ENCODE measurements at regions not wholly inside any gene's neighbourhood (a gene's known extent, or its start where the extent isn't known, plus 50 kb on each side); places are given as distances from the start of the nearest gene placed in this dataset.
A peak's percentile ranks its signal among the peaks of the same experiment; 100 is the strongest.
"Not testable (repeated sequence)": the region's sequence is repeated elsewhere in the genome, so short reads cannot be mapped to it uniquely, and the experiment has no call there.

DNA sequence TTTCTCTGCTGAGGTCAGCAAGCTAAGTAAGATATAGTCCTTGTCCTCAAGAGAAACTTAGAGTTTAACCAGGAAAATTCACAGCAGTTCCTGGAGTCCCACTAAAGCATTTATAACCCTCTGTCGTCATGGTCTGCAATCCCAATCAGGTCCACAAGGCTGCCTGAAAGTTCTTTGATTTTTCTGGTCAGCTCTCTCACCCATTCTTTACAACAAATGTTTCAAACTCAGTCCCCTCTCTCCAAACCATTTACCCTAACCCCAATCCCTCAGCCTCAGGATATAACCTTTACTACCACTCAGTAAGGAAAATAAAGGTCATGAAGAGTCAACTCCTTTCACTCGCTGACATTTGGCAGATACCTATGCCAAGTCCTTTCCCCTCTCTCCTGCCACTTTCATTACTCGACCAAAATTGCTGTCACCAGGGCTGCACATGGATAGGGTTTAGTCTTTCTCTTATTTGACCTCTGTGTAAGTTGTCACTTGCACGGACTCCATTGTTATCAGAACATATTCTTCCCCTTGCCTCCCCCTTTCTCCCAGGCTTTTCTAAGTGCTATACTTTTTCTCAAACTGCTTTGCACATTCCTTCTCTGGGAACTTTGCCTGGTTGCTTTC lies 936.6 kb downstream of the NR2F1-AS1 start:
- no peak for DNase-seq

DNA sequence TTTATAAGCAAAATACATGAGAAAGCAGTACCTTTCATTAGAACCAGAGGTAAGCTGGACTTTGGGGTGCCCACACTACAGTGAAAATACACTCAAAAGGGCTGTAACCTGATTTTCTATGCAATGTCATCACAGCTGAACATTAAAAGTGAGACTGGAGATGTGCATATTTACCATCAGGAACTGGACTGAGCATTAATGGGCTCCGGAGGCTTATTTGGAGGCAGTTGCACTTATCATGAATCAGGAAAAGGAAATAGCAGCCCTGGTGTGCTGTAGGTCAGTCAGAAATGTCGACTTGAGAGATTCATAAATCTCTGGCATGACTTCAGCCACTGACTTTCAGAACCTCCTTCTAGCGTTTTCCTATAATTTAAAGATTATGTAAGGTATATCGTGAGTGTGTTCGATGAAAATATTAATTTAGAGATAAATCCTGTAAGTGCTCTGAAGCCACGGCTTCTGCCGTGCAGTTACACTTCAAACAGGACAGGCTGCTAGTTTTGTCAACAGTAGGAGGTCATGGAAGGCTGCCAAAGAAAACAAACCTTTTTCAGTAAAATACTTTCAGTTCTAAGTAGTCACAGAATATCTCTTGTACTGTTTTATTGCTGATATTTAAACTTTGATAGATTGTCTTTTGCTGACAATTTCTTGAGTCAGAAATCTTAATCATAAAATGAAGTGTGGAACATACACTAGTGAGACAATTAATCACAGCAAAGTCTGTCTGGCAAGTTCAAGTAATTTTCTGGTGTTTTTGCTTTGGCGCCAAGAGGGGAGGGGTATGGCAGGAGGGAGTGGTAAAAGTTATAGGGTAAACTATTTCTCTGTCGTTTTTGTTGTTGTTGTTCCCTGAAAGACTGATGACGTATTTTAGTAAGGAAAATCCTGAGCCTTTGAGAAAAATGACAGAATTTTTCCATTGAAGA lies 939.7 kb downstream of the NR2F1-AS1 start:
- peak in 2 of 51 donors; percentile 4 to 27 for DNase-seq

DNA sequence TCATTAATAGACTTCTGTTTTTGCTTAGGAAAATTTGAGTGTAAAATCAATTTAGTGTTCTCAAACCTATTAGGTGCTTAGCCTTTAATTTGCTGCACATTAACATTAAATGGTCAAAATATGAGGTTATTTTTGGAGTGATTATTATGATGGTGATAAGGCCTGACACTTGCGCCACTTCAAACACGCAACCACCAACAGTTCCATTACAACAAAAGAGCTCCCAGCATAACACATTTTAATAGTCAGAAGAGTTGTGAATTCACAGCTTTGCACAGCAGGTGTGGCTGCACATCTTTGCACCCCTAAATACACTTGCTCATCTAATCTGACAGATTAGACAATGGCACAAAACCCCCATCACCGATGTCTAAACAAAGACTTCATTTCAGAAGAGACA lies 940.7 kb downstream of the NR2F1-AS1 start:
- DNase-seq, result no peak

DNA sequence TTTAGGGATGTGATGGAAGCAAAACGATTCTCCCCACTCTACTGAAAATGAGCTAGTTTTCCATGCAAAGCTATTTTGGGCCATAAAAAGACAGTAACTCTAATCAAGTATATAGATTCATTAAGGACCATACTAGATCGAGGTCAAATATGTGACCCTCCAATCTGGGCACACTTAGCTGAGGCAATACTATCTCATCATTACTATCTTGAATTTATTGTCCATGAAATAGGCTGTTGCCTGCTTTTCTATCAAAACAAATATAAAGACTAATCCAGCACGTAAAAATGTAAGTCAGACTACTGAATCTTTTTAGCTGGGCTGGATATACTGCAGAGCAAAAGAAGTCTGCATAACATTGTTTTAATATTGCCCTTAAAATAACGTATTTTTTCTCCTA lies 943.1 kb downstream of the NR2F1-AS1 start:
- DNase-seq, result no peak

DNA sequence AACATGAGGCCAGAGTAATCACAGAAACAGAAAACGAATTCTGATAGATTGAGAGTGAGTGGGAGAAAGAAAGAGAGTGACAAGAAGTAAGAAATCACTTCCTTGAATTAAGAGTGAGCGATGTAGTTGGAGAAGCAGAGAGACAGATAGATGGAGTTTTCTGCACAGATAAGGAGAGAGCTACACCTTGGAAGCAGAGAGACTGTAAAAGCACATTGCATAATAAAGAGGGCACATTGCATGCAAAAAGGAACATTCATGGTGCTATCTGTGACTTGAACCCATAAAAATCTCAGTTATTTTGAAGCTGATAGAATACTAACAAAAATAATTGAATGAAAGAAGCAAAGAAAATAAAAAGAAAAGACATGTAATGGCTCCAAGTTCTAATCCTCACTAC lies 943.8 kb downstream of the NR2F1-AS1 start:
- DNase-seq, result no peak

DNA sequence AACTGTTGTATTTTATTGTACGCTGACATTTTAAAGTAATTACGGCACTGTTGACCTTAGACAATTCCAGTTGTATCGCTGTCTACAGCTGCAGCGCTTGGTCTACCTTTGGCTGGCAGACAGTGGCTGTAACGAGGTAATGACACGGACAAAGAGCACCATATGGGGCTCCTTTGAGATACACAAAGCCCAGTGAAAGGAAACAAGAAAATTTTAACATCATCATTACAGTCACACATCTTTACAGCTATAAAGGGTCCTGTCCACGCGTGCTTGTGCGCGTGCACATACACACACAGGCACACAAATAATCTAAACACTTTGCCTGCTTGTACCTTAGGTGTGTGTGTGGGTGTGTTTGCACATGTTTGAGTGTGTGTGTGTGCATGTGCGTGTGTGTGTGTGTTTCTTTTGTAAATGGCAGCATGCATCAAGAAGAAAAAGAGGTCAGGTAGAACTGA lies 946.0 kb downstream of the NR2F1-AS1 start:
- DNase-seq, result no peak

DNA sequence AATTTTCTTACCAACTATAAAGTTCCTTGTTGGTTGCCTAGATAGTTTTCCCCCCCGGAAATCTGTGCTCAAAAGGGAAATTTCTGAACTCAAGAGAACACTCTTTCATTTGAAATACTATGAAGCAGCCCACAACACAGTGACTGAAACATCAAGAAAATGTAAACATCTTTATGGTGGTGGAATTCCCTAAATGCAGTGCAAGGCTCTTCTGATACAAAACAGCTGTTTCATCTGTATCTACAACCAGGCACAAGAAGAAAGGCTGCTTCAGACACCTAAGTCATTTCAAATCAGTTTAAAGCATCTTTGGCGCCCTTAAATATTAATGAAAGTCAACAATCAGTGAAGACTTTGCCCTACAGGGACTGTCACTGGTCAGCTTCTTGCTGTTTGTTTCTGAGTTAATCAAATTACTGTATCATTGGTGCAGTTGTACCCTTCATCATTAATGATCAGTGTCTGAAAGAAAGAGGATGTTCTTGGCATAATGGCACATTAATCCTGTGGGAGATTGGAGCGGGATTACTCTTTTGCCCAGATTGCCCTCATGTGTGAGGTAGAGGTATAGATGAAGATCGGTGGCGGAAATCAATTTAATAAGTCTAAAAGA lies 947.0 kb downstream of the NR2F1-AS1 start:
- no peak for DNase-seq

DNA sequence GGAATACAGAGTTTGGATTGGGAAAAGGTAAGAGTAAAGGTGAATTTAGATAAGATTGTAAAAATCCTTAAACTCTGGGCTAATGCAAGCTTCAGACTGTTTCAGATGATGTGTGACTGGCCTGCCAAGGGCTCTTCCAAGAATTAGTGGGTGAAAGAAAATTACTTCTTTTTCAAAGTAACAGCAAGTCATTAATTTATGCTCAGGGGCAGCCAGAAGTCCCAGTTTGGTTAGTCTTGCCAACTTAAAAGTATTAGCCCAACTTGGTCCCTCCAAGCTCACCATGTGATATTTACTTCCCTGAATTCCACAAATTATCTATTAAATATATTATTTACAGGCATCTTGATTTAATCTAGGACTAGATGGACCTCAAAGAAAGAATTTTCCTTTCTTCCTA lies 947.8 kb downstream of the NR2F1-AS1 start:
- DNase-seq, result peak in 1 of 51 donors; percentile 6

DNA sequence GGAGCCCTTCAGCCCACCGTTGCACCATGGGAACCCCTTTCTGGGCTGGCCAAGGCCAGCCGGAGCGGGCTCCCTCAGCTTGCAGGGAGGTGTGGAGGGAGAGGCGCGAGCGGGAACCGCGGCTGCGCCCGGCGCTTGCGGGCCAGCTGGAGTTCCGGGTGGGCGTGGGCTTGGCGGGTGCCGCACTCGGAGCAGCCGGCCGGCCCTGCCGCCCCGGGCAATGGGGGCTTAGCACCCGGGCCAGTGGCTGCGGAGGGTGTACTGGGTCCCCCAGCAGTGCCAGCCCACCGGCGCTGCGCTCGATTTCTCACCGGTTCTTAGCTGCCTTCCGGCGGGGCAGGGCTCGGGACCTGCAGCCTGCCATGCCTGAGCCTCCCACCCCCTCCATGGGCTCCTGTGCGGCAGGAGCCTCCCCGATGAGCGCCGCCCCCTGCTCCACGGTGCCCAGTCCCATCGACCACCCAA lies 949.8 kb downstream of the NR2F1-AS1 start:
- DNase-seq, result not testable (repeated sequence)

DNA sequence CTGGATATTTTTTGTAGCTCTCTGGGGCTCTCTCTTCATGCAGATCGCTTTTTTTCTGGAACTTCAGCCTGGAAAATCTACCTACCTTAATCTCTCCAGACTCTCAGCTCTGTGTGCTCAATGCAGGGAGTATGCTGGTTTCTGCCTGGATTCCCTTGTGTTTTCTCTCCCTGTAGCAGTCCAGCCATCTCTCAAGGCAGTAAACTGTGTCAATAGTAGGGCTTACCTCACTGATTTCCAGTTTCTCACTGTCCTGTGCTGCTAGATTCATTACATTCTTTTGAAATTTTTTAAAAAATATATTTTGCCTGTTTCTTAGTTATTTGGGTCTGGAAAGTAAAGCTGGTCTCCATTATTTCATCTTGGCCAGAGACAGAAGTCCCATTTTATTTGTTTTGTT lies 951.4 kb downstream of the NR2F1-AS1 start:
- DNase-seq, result no peak

DNA sequence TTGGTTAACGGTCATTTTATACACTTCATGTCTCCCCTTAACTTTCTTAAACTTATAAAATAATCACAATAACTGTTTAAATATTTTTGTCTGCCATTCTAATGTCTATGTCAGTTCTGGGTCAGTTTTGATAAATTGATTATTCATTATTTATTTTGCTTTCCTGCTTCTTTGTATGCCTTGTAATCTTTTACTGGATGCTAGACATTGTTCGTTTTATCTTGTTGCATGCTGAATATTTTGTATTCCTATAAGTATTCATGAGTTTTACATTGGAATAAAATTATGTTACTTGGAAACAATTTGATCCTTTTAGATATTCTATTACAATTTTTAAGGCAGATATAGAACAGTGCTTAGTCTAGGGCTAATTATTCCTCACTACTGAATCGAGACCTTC lies 952.0 kb downstream of the NR2F1-AS1 start:
- DNase-seq, result no peak

DNA sequence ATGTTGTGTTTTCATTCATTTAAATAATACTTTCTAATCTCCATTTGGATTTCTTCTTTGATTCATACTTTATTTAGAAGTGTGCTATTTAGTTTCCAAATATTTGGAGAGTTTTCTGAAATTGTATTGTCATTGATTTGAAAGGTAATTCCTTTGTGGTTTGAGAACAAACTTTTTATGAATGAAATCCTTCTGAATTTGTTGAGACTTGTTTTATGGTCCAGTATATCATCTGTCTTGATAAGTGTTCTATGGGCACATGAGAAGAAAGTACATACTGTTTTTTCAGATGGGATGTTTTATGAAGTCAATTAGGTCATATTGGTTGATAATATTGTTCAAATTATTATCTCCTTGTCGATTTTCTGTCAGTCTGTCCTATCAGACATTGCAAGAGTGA lies 953.8 kb downstream of the NR2F1-AS1 start:
- no peak for DNase-seq

DNA sequence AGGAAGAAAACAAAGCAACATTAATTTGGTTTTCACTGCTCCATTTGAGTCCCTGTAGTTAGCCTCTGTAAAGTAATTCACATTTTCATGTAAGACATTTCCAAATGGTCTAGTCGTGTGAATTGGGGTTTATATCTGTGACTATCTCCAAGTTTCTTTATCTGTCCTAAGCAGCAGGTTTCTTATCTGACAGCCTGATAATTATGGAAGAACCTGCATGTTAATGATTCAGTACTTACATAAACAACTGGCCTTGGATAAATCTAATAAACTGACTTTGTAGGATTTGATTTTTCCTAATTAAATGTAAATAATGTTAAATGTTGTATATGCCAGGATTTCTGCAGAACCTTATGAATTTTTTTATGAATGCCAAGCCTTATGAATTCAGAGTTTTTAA lies 964.9 kb downstream of the NR2F1-AS1 start:
- DNase-seq, result no peak

DNA sequence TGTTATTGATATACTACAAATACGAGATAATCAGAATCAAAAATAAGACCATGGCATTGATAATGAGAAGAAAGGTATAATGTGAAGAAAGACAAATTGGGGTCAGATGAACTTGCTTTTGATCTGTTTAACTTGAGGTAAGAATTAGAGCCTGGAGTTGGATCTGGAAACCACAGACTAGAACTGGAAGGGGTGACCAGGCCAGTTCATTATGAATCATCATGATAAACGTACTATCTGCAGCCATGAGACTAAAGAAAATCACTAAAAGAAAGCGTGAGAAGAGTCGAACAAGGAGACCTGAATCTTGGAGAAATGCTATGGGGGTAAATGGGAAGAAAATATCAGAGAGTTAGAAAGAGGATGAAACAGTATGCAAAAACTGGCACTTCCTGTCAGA lies 967.5 kb downstream of the NR2F1-AS1 start:
- DNase-seq, result no peak

DNA sequence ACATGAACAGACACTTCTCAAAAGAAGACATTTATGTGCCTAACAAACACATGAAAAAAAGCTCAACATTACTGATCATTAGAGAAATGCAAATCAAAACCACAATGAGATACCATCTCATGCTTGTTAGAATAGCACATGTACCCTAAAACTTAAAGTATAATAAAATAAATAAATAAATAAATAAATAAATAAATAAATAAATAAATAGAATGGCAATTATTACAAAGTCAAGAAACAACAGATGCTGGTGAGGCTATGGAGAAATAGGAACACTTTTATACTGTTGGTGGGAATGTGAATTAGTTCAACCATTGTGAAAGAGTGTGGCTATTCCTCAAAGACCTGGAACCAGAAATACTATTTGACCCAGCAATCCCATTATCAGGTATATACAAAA lies 970.6 kb downstream of the NR2F1-AS1 start:
- DNase-seq, result not testable (repeated sequence)

DNA sequence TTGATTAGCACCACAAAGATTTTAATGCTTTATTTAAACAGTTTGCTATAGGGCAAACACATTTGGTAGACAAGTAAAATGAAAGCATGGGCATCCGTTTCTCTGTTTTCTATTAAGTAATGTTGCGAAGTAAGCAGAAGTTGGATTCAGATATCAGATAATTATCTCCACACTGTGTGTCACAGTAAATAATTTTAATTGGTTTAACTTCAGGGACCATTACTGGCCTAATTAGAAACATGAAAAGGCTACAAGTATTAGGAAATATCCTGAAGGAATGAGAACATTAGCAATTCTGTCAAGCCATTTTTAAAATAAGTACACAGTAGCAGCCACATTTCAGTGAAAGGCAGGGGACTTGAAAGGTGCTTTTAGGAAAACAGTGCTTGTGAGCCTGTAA lies 975.4 kb downstream of the NR2F1-AS1 start:
- no peak for DNase-seq

DNA sequence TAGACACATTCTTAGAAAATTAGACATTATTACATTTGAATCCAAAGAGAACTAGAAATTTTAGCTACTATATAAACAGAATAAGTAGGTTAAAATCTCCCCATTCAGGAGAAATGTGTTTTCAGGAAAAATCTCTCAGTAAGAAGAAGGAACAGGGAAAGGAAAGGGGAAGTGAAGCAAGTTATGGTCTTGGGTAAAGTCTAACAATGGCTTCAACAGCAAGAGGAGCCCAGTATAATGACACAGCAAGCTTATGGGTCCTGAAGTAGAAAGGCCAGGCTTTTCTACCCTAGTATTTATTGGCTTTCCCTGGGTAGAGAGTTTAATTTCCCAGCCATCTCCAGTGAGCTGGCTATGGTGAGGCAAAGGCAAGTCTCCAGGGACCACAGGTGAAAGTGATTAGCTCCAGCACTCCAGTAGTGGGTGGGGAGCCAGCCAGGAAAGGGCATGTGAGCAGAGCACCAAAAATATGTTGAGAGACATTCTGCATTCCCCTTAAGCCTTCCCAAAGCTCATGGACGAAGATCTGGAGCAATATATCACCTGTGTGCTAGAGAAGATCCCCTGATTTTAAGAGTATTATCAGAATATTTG lies 981.7 kb downstream of the NR2F1-AS1 start:
- DNase-seq, result no peak

DNA sequence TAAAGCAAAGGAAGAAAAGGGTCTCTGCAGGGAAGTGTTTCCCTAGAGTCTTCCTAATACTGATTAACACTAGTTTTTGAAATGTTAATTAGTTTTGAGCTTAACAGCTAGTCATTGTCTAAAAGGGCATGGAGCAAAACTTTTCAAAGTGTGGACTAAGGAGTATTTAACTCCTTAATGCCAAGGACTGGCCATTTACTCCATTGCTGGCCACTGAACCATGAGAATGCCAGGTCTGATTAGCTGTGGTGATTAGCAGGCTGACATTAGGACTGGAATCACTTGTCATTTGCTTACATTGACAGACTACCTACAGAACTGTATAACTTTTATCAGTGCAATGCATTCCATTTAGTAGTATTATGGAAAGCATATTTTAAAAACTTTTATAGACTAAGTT lies 987.0 kb downstream of the NR2F1-AS1 start:
- no peak for DNase-seq

DNA sequence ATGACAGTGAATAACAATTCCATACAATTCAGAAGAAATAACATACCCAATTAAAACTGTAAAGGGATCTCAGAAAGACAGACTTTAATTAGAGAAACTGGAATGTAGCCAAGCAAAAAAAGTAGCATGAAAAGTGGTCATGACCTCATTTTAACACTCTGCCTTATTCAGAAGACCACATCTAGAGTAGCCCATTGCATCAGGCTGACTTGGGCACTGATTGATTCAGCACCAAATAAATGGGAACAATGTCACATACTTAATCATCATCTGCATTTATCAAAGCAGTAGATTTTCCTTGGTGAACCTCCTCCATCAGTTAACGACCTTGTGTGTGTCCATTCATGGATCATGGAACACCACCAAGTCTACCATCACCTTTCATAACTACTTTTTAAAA lies 992.1 kb downstream of the NR2F1-AS1 start:
- DNase-seq, result no peak

DNA sequence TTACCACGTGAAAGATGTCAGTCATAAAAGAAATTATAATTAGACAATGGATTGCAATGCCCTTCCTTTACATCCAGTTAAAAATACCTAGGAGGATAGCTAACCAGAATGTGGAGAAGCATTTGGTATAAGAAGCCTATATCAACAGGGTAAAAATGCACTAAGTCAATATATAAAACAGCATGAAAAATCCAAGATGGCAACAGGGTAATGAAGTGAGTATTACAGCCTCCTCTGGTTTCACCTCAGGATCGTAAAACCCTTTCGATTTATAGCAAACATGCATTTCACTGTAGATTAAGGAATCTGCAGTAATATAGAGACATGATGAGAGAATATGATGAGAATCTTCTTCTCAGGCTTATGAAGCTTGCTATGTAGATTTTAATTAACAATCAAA lies 999.3 kb downstream of the NR2F1-AS1 start:
- no peak for DNase-seq

DNA sequence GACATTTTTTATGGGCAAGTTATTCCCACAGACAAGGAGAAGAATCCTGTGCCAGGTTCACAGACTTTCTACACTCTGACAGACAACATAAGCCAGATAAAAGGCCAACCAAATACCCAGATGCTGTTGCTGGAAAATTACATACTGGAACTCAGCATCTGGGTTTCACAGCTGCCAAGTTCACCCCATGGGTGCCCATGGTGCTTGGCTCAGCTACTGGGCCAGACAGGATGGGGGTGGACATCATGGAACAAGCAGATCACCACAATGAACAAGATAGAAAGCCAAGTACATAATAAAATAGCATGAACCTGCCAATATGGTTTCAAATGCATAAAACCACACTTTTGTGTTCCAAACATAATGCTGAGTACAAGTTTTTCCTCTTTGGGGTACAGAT lies 999.8 kb downstream of the NR2F1-AS1 start:
- no peak for DNase-seq

DNA sequence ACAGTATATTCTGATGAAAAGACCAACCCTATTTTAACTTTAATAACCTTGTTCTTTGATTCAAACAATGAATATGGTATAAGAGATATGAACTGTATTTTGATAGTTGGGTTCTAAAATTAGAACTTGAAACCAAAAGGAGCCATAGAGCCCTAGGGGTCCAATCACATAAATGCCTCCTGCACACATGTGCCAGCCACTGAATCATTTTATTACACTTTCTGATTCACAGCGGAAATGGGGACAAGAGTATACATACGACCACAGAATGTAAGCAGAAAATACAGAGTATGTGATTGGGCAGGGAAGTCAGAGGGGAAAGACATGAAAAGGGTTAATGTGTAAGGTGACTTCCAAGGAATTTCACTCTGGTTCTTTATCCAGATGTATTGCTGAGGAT lies 1000.2 kb downstream of the NR2F1-AS1 start:
- DNase-seq, result no peak
